CD4-positive, alpha-beta T cell treated with Interleukin-17A for 1 hour (primary cell): ENCODE measurements at regions not wholly inside any gene's neighbourhood (a gene's known extent, or its start where the extent isn't known, plus 50 kb on each side); places are given as distances from the start of the nearest gene placed in this dataset.

ENCODE experiments used
- DNase-seq: peaks from one replicate; pipeline ENCODE4 v3.0.0-alpha.2; 2020

GRCh38 chr7:121810831-121811672 lies 61.9 kb upstream of the PTPRZ1 start:
- no peak for DNase-seq

- no peak for DNase-seq
Measured at GRCh38 chr7:121807078-121807477, 65.9 kb upstream of the PTPRZ1 start.

- DNase-seq: no peak
Measured at GRCh38 chr7:121803039-121803438, 69.9 kb upstream of the PTPRZ1 start.

GRCh38 chr7:121800916-121801675 lies 71.9 kb upstream of the PTPRZ1 start:
- no peak for DNase-seq

GRCh38 chr7:121798896-121799295 lies 74.1 kb upstream of the PTPRZ1 start:
- no peak for DNase-seq

GRCh38 chr7:121798453-121798840 lies 74.5 kb upstream of the PTPRZ1 start:
- DNase-seq: no peak

- no peak for DNase-seq
Measured at GRCh38 chr7:121797657-121798452, 75.1 kb upstream of the PTPRZ1 start.

- no peak for DNase-seq
Measured at GRCh38 chr7:121796936-121797656, 75.9 kb upstream of the PTPRZ1 start.

GRCh38 chr7:121796381-121796780 lies 76.6 kb upstream of the PTPRZ1 start:
- DNase-seq: no peak

GRCh38 chr7:121795736-121796135 lies 77.2 kb upstream of the PTPRZ1 start:
- no peak for DNase-seq

GRCh38 chr7:121793716-121794115 lies 79.2 kb upstream of the PTPRZ1 start:
- no peak for DNase-seq

GRCh38 chr7:121777672-121778071 lies 95.3 kb upstream of the PTPRZ1 start:
- no peak for DNase-seq

GRCh38 chr7:121774563-121774962 lies 98.4 kb upstream of the PTPRZ1 start:
- DNase-seq: no peak

GRCh38 chr7:121766676-121767075 lies 106.3 kb upstream of the PTPRZ1 start:
- DNase-seq: no peak

GRCh38 chr7:121761399-121761798 lies 111.6 kb upstream of the PTPRZ1 start:
- no peak for DNase-seq

GRCh38 chr7:121755818-121756552 lies 117.0 kb upstream of the PTPRZ1 start:
- no peak for DNase-seq

GRCh38 chr7:121755286-121755685 lies 117.7 kb upstream of the PTPRZ1 start:
- no peak for DNase-seq

- no peak for DNase-seq
Measured at GRCh38 chr7:121753944-121754343, 119.0 kb upstream of the PTPRZ1 start.

GRCh38 chr7:121752706-121753105 lies 120.3 kb upstream of the PTPRZ1 start:
- no peak for DNase-seq

GRCh38 chr7:121748546-121748945 lies 124.4 kb upstream of the PTPRZ1 start:
- DNase-seq: no peak

- no peak for DNase-seq
Measured at GRCh38 chr7:121745856-121746255, 127.1 kb upstream of the PTPRZ1 start.

GRCh38 chr7:121744877-121745276 lies 128.1 kb upstream of the PTPRZ1 start:
- DNase-seq: no peak
